CD1c-positive myeloid dendritic cell (primary cell): ENCODE measurements at regions not wholly inside any gene's neighbourhood (a gene's known extent, or its start where the extent isn't known, plus 50 kb on each side); places are given as distances from the start of the nearest gene placed in this dataset.

Source experiments
- DNase-seq: peaks from one replicate; pipeline ENCODE4 v3.0.0-alpha.2; 2016; ENCODE audit errors: extremely low spot score

GRCh38 chr3:18080198-18080689 lies 337.8 kb upstream of the TBC1D5 start:
- no peak for DNase-seq

- peak; percentile 12 for DNase-seq
Measured at GRCh38 chr3:18079739-18080138, 337.3 kb upstream of the TBC1D5 start.

- DNase-seq: no peak
Measured at GRCh38 chr3:18079062-18079461, 336.6 kb upstream of the TBC1D5 start.

GRCh38 chr3:18077128-18077840 lies 334.9 kb upstream of the TBC1D5 start:
- no peak for DNase-seq

GRCh38 chr3:18076301-18076700 lies 333.9 kb upstream of the TBC1D5 start:
- no peak for DNase-seq

GRCh38 chr3:18075799-18076198 lies 333.4 kb upstream of the TBC1D5 start:
- no peak for DNase-seq

- no peak for DNase-seq
Measured at GRCh38 chr3:18071833-18072232, 329.4 kb upstream of the TBC1D5 start.

GRCh38 chr3:18070944-18071343 lies 328.5 kb upstream of the TBC1D5 start:
- no peak for DNase-seq

- no peak for DNase-seq
Measured at GRCh38 chr3:18070231-18070630, 327.8 kb upstream of the TBC1D5 start.

GRCh38 chr3:18069568-18069967 lies 327.1 kb upstream of the TBC1D5 start:
- DNase-seq: no peak

- no peak for DNase-seq
Measured at GRCh38 chr3:18066899-18067582, 324.6 kb upstream of the TBC1D5 start.

- DNase-seq: no peak
Measured at GRCh38 chr3:18064586-18064985, 322.2 kb upstream of the TBC1D5 start.

GRCh38 chr3:18062657-18063025 lies 320.2 kb upstream of the TBC1D5 start:
- no peak for DNase-seq

GRCh38 chr3:18061737-18062656 lies 319.6 kb upstream of the TBC1D5 start:
- DNase-seq: no peak

GRCh38 chr3:18058666-18059065 lies 316.2 kb upstream of the TBC1D5 start:
- DNase-seq: no peak

- DNase-seq: no peak
Measured at GRCh38 chr3:18057471-18058091, 315.1 kb upstream of the TBC1D5 start.

GRCh38 chr3:18054625-18055024 lies 312.2 kb upstream of the TBC1D5 start:
- no peak for DNase-seq

- DNase-seq: no peak
Measured at GRCh38 chr3:18051306-18051705, 308.9 kb upstream of the TBC1D5 start.

GRCh38 chr3:18049096-18049495 lies 306.7 kb upstream of the TBC1D5 start:
- DNase-seq: no peak

GRCh38 chr3:18047052-18047451 lies 304.6 kb upstream of the TBC1D5 start:
- DNase-seq: no peak

GRCh38 chr3:18046131-18046915 lies 303.9 kb upstream of the TBC1D5 start:
- no peak for DNase-seq
